IMR-90 (cell line): ENCODE measurements at regions not wholly inside any gene's neighbourhood (a gene's known extent, or its start where the extent isn't known, plus 50 kb on each side); places are given as distances from the start of the nearest gene placed in this dataset.

Experiments
- ATAC-seq: fragments of 200-7000 bp; cut with Tn5 transposase; 2 replicates; pipeline ENCODE4 v1.9.1; 2020; ENCODE audit warnings: low read depth, mild to moderate bottlenecking, moderate library complexity
- BruUV-seq: library from RNA; stranded (reverse); fragments of 400-500 nt; replicated peaks from 2 replicates; lab custom pipeline; 2021; lab: Mats Ljungman, UMichigan
- CTCF ChIA-PET: fragments of 300-600 bp; formaldehyde crosslinking; extraction: SDS; loops from one replicate; lab custom pipeline; 2021; ENCODE audit warnings: antibody characterized with exemption; lab: Yijun Ruan, JAX
- POLR2A ChIA-PET: fragments of 300-600 bp; sonication (Branson Sonifier 250); formaldehyde crosslinking; loops from one replicate; lab custom pipeline; 2022; ENCODE audit warnings: antibody characterized with exemption; ENCODE audit not compliant: unreplicated experiment; lab: Charles Lee
- DNase-seq: peaks from one replicate; pipeline ENCODE4 v3.0.0; 2013
- H2AFZ ChIP-seq: replicated peaks from 2 replicates; pipeline ENCODE3; 2013; ENCODE audit warnings: low read length, mild to moderate bottlenecking; ENCODE audit not compliant: poor library complexity
- H2AK5ac ChIP-seq: 2 replicates; pipeline ENCODE4 v1.6.1; 2013; ENCODE audit warnings: low read depth, low read length, inconsistent platforms
- H2AK9ac ChIP-seq: replicated peaks from 2 replicates; pipeline ENCODE3; 2013; ENCODE audit warnings: mild to moderate bottlenecking, low read depth, low read length, moderate library complexity; ENCODE audit not compliant: poor library complexity
- H2BK120ac ChIP-seq: 2 replicates; pipeline ENCODE4 v1.6.1; 2013; ENCODE audit warnings: low read depth, low read length, inconsistent platforms
- H2BK15ac ChIP-seq: 3 replicates; pipeline ENCODE4 v1.6.1; 2013; ENCODE audit warnings: low read depth, low read length, inconsistent platforms
- H2BK20ac ChIP-seq: 2 replicates; pipeline ENCODE4 v1.6.1; 2013; ENCODE audit warnings: low read depth, mild to moderate bottlenecking, inconsistent platforms, low read length, moderate library complexity
- H2BK5ac ChIP-seq: 2 replicates; pipeline ENCODE4 v1.6.1; 2013; ENCODE audit warnings: mild to moderate bottlenecking, low read depth, low read length, inconsistent platforms; ENCODE audit not compliant: poor library complexity, severe bottlenecking
- H3K14ac ChIP-seq: replicated peaks from 2 replicates; pipeline ENCODE4 v1.6.1; 2013; ENCODE audit warnings: low read depth, low read length, inconsistent platforms
- H3K18ac ChIP-seq: 2 replicates; pipeline ENCODE4 v1.6.1; 2013; ENCODE audit warnings: low read depth, low read length, control low read depth
- H3K23ac ChIP-seq: 2 replicates; pipeline ENCODE4 v1.6.1; 2013; ENCODE audit warnings: low read depth, low read length, inconsistent platforms
- H3K27ac ChIP-seq: 2 replicates; pipeline ENCODE4 v1.5.1; 2013; ENCODE audit warnings: mild to moderate bottlenecking, control low read depth, low read length; ENCODE audit not compliant: insufficient read depth
- H3K27me3 ChIP-seq: 2 replicates; pipeline ENCODE4 v1.6.1; 2013; ENCODE audit warnings: low read length; ENCODE audit not compliant: control insufficient read depth, insufficient read depth
- H3K36me3 ChIP-seq: 2 replicates; pipeline ENCODE4 v1.6.1; 2013; ENCODE audit warnings: low read length, mixed read lengths; ENCODE audit not compliant: control insufficient read depth, insufficient read depth
- H3K4ac ChIP-seq: 2 replicates; pipeline ENCODE4 v1.6.1; 2013; ENCODE audit warnings: low read depth, low read length, inconsistent platforms
- H3K4me1 ChIP-seq: 2 replicates; pipeline ENCODE4 v1.6.1; 2013; ENCODE audit warnings: low read length, mixed read lengths; ENCODE audit not compliant: control insufficient read depth, insufficient read depth
- H3K4me2 ChIP-seq: 2 replicates; pipeline ENCODE4 v1.6.1; 2013; ENCODE audit warnings: low read depth, mild to moderate bottlenecking, control low read depth, low read length, moderate library complexity
- H3K4me3 ChIP-seq: 2 replicates; pipeline ENCODE4 v1.5.1; 2013; ENCODE audit warnings: low read depth, mild to moderate bottlenecking, control low read depth, low read length, moderate library complexity; ENCODE audit not compliant: insufficient read depth
- H3K56ac ChIP-seq: 2 replicates; pipeline ENCODE4 v1.6.1; 2013; ENCODE audit warnings: low read length, inconsistent platforms; ENCODE audit not compliant: insufficient read depth; ENCODE audit errors: extremely low read depth
- H3K79me1 ChIP-seq, 2 experiments: 2 replicates each; pipeline ENCODE4 v1.6.1; 2013; ENCODE audit warnings: low read length in 2 of 2, inconsistent platforms in 1 of 2, low read depth in 1 of 2
- H3K9ac ChIP-seq: 2 replicates; pipeline ENCODE4 v1.6.1; 2013; ENCODE audit warnings: low read depth, low read length, control low read depth
- H3K9me1 ChIP-seq: 2 replicates; pipeline ENCODE4 v1.6.1; 2013; ENCODE audit warnings: low read length, inconsistent platforms; ENCODE audit not compliant: insufficient read depth
- H3K9me3 ChIP-seq: 2 replicates; pipeline ENCODE4 v1.6.1; 2013; ENCODE audit warnings: low read length; ENCODE audit not compliant: control insufficient read depth, insufficient read depth
- H4K20me1 ChIP-seq: 2 replicates; pipeline ENCODE4 v1.6.1; 2013; ENCODE audit warnings: low read length, inconsistent platforms; ENCODE audit not compliant: insufficient read depth
- H4K5ac ChIP-seq: 2 replicates; pipeline ENCODE4 v1.6.1; 2013; ENCODE audit warnings: mild to moderate bottlenecking, low read depth, low read length, control low read depth
- H4K8ac ChIP-seq, 2 experiments: 2 replicates each; pipeline ENCODE4 v1.6.1; 2013; ENCODE audit warnings: low read depth in 2 of 2, low read length in 2 of 2, control low read depth in 1 of 2, inconsistent platforms in 1 of 2
- H4K91ac ChIP-seq: 2 replicates; pipeline ENCODE4 v1.6.1; 2013; ENCODE audit warnings: low read depth, low read length, inconsistent platforms; ENCODE audit not compliant: insufficient read depth
- BHLHE40 ChIP-seq: fragments of 150-350 bp; IDR thresholded peaks from 2 replicates; pipeline ENCODE4 v1.6.1; 2016; ENCODE audit warnings: mild to moderate bottlenecking, low read depth, low read length
- FOS ChIP-seq: fragments of 150-350 bp; IDR thresholded peaks from 2 replicates; pipeline ENCODE4 v1.6.1; 2016; ENCODE audit warnings: low read depth, low read length
- MAFK ChIP-seq: IDR thresholded peaks from 2 replicates; pipeline ENCODE4 v1.6.1; 2012; ENCODE audit warnings: low read depth, low read length, improper control_type of control experiment
- RFX5 ChIP-seq: IDR thresholded peaks from 2 replicates; pipeline ENCODE4 v1.8.0; 2012; ENCODE audit warnings: low read depth, mild to moderate bottlenecking, low read length, moderate library complexity
- WGBS, 2 experiments: methylation state at CpG; one replicate each; pipeline versions ENCODE4 v1.1.5 to v1.1.7; 2013; ENCODE audit warnings: missing lambda C conversion rate in 2 of 2; ENCODE audit not compliant: insufficient read length in 1 of 2; ENCODE audit errors: extremely low coverage in 2 of 2; 5-methylcytosine and 5-hydroxymethylcytosine counted together
- dilution Hi-C: fragments of 300-500 bp; cut with HindIII; formaldehyde crosslinking; loops from one replicate; pipeline ENCODE4 v1.14.3; 2018; ENCODE audit warnings: low sequenced_read_pairs; ENCODE audit not compliant: unreplicated experiment
- in situ Hi-C: fragments of 300-500 bp; cut with MboI; formaldehyde crosslinking; loops from 3 replicates; pipeline ENCODE4 v1.14.3; 2019; ENCODE audit warnings: low sequenced_read_pairs, inconsistent platforms, mixed read lengths
- intact Hi-C: fragments of 100-400 bp; cut with micrococcal nuclease; formaldehyde crosslinking; loops from 2 replicates; pipeline ENCODE4 v1.10.0; 2022

DNA sequence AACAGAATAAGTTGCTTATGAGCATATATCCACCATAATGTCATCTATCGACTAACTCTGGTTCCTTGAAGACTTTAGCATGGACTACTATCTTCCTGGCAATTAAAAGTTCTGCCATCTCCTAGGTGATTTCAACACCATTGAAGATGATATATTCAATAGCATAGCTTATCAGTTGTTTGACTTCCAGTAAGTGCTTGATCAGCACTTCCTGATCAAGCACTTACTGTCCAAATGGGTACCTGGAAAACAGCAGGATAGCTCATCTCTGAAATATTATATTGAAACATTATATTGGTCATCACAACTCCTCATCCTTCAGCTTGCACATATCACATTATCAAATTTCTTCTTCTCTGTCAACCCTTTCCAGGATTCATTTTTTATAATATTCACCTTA, 75.5 kb upstream of the HMGCLL1 start:
- H3K4me1 ChIP-seq: no peaks in the 10 kb centered on the region
- ATAC-seq: no peak
- H2AK5ac ChIP-seq: no peak overlapping the region
- no peak overlapping the region for H3K4me2 ChIP-seq
- WGBS, 2 experiments: no CpG with 5 or more reads among the region's 1 CpG
- no peaks in the 10 kb centered on the region for H3K9me3 ChIP-seq
- no peak overlapping the region for H2BK5ac ChIP-seq
- H2AK9ac ChIP-seq: no peak overlapping the region
- BruUV-seq: no TSS peak
- no peaks in the 10 kb centered on the region for H3K27me3 ChIP-seq
- no peak overlapping the region for H2BK120ac ChIP-seq
- no peaks in the 10 kb centered on the region for H3K79me1 ChIP-seq
- H2AFZ ChIP-seq: no peak overlapping the region
- TF ChIP-seq FOS (no peak), BHLHE40 (no peak), MAFK (peak; percentile 83), RFX5 (no peak)
- no peak overlapping the region for H4K91ac ChIP-seq
- H3K27ac ChIP-seq: no peak overlapping the region
- no peak overlapping the region for H3K23ac ChIP-seq
- no peak overlapping the region for H3K56ac ChIP-seq
- dilution Hi-C loops (no loop called here), in situ Hi-C loops (no loop called here), intact Hi-C loops (no loop called here)
- no peak overlapping the region for H2BK20ac ChIP-seq
- no peak overlapping the region for H3K4me3 ChIP-seq
- no peak overlapping the region for H3K18ac ChIP-seq
- no peaks in the 10 kb centered on the region for H3K9me1 ChIP-seq
- H3K4ac ChIP-seq: no peak overlapping the region
- CTCF ChIA-PET: no interaction called here
- DNase-seq: no peak
- H2BK15ac ChIP-seq: no peak overlapping the region
- H3K14ac ChIP-seq: no peak overlapping the region
- H4K20me1 ChIP-seq: no peaks in the 10 kb centered on the region
- no peaks in the 10 kb centered on the region for H3K36me3 ChIP-seq
- POLR2A ChIA-PET: no interaction called here
- no peak overlapping the region for H4K5ac ChIP-seq
- no peak overlapping the region for H4K8ac ChIP-seq
- no peak overlapping the region for H3K9ac ChIP-seq
